ENCODE measurements at regions not wholly inside any gene's neighbourhood (a gene's known extent, or its start where the extent isn't known, plus 50 kb on each side); places are given as distances from the start of the nearest gene placed in this dataset.
"Not testable (repeated sequence)": the region's sequence is repeated elsewhere in the genome, so short reads cannot be mapped to it uniquely, and the experiment has no call there.

DNA sequence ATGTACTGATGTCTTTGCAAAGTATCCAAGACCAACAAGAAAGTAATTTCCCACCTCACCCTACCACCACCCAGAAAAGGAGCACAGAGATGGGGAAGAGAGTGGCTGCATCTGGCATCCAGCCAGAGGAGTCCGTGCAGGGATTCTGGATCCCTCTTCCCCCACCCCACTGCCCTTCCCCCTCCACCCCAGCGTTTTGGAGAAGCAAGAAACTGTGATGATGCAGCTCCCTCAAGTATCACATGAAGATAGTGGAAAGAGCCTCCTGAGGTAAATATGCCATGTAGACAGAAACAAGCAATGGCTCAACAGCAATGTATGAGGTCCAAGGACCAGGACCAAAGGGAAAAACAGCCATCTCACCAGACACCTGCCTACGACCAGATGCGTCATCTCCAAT lies 153.8 kb downstream of the DEPDC1B start:
- no peak for DNase-seq

DNA sequence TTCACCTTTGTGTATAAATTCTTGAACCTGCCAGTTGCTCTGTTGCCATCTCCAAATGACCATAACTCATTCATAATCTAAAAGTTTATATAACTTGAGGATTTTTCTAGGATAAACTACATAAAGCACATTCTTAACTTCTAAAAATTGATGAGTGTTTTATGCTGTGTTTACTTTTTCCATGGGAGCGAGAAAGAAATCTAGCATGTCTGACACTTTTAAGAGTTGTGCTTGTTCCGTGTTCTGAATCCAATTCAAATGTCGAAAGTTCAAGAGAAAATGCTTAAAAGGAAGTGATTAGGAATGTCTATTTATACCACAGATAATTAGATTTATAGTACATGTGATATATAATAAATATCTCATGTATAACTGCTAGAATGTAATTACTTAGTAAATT lies 154.4 kb downstream of the DEPDC1B start:
- no peak for DNase-seq

DNA sequence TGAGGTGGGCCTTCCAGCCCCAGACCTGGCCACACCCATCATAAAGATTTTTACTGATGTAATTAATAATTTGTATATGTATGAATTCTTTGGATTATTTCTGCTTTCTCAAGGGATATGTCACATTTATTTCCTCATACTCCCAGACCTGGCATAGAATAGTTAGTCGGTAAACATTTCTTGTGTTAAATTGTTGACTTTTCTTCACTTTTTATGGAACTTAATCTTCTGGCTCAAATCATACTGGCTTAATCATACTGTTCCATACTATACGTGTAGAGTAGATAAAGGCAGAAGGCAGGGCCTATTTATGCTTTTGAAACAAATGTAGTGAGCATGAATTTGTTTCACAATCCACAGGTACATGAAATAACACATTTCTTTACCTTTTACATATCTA lies 155.8 kb downstream of the DEPDC1B start:
- no peak for DNase-seq

DNA sequence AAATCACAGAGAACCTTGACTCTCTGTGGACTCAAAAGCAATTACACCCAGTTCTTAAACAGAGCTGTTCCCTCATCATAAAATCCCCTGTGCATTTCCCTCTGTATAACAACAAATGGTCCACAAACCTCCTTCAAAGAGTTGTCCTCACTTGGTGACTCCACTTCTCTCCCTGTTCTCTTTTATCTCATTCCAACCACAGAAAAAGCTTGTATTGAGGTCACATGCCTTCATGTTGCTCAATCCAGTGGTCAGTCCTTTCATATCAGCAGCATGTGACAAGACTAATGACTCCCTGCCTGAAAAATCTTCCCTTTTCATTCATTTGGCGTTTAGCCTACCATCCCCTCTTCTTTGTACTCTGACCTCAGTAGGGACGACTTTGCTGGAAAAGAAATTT lies 158.0 kb downstream of the DEPDC1B start:
- no peak for DNase-seq

DNA sequence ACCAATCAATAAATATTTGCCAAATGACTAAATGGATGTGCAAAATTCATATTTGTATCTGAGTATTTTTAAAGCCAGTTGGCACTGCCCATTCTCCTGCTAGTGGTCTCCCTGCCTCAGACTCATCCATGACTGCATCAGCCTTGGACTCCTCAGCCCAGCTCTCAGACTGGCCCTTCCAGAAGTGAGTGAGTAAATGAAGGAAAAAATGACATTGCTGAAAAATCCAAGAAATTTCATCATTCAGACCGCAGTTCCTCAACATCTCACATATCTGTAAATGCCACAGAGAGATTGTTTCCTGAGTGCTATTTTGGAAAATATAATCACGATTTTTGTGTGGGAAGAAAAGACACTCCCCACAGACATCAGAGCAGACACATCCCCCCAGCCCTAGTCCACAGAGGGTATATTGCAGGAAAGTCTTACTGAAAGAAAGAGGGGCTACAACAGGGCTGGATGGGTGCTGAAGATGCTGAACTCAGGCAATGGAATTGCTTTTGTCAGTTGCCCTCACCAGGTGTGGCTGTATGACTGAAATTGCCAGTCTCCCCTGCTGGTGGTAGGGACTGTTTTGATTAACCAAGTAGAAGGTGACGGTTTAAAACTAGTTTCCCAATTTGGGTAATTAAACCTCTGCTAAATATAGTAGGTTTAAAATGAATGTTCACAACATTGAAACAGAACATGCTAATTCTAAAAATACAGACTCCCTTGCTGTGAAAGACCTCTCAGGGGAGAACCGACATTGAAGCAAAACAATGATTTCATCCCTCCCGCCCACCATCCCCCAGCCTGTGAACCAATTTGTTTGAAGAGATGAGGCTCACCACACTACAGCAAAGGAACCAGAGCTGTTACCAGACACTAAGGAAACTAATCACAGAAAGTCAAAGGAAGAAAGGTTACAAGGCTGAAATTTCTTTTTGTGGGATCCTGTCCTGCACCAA lies 158.8 kb downstream of the DEPDC1B start:
- DNase-seq, result no peak

DNA sequence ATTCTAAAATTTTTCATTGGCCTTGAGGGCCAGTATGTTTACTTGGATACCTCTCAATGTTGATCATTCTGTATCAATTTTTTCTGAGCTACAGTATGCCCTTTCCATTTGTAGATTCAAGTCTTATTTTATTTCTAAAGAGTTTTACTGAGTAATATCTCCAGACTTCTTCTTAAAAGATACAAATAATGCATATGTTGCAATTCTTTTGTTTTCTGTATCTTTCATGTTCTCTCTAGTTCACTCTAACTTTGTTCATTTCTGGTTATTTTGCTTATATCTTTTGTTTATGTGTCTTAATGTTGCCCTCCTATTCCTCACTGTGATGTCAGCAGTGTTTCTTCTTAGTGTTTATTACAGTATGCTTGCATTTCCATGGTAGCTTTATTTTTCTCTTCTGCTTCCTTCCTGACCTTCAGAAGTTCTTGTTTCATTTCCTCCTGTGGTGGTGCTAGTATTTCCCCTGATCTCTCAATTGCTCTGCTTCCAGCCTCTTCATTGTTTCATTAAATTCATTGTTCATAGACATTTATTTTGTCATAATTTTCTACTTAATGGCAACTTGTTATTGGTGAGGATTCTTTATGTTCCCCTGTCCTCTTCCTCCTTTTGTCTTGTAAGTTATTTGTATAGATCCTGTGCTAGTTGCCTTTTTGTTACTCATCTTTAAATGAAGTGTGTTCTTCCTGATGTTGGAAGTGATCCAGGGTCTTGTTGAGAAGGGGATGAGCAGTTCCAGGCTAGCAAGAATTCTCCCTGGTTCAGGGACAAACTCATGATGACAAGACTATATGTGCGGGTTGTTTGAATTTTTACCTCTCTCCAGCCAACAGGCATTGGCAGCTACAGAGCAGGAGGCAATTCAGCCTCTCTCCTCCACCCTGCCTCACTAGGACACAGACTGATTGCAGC lies 160.8 kb downstream of the DEPDC1B start:
- no peak for DNase-seq

DNA sequence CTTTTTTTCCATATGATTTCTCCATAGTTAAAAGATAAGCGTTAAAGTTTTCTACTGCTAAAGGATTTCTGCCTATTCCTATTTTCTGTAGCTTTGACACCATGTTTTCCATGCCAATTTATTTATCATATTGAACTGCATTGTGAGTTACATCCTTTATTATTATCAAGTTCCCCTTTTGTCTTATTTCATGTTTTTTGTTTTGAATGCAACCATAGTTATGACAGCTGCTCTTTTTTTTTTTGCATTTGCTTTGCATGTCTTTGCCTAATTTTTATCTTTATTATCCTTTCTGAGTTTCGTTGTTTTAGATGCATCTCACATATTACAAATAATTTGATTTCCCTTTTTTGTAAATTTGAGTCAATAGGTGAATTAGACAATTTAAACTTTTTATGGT lies 161.5 kb downstream of the DEPDC1B start:
- DNase-seq, result no peak

DNA sequence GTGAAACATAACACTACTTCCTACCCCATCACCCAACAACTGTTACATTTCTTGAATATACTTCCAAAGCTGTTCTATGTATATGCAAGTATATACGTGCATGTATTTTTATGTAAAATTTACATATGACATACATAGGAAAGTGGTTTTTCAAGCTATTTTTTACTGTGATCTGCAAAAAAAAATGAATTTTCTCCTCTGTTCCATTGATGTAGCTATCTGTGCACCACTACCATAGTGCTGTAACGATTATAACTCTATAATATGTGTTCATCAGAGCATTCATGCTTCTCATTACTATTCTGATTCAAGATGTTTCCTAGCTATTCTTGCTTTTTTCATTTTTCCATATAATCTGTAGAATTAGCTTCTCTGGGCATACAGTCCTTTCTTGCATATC lies 164.0 kb downstream of the DEPDC1B start:
- no peak for DNase-seq

DNA sequence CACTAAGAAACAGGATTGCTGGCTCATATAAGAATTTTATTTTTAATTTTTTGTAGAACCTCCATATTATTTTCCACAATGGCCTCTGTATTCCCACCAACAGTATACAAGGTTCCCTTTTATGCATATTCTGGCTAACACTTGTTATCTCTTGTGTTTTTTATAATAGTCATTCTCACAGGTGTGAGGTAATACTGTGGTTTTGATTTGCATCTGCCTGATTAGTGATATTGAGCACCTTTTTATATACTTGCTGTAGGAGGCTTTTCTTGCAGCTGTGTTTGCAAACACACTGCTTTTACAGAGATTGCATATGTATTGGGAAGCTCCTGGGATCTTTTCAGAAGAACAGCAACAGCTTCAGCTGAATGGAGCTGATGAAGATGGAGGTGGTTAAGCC lies 164.8 kb downstream of the DEPDC1B start:
- no peak for DNase-seq

DNA sequence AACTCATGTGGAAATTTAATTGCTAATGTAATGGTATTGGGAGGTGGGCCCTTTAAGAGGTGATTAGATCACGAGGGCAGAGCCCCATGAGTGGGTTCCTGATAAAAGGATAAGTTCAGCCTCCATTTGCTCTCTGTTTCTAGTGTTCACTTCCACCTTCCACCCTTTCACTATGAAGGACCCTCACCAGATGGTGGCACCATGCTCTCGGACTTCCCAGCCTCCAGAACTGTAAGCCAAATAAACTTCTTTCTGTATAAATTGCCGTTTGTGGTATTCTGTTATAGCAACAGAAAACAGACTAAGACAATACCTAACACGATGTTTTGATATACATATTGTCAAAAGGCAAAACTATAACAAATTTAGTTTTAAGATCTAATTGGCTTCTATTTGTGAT lies 166.2 kb downstream of the DEPDC1B start:
- DNase-seq, result no peak

DNA sequence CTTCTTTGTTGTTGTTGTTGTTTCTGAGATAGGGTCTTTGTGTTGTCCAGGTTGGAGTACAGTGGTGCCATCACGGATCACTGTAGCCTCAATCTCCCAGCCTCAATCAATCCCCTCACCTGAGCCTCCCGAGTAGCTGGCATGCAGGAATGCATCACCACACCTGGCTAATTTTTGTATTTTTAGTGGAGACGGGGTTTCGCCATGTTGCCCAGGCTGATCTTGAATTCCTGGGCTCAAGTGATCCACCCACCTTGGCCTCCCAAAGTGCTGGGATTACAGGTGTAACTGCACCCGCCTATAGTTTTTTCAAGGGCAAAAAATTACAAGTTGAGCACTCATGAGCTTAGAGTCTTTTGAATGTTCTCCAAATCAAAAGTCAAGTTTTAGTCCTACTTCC lies 167.2 kb downstream of the DEPDC1B start:
- not testable (repeated sequence) for DNase-seq

DNA sequence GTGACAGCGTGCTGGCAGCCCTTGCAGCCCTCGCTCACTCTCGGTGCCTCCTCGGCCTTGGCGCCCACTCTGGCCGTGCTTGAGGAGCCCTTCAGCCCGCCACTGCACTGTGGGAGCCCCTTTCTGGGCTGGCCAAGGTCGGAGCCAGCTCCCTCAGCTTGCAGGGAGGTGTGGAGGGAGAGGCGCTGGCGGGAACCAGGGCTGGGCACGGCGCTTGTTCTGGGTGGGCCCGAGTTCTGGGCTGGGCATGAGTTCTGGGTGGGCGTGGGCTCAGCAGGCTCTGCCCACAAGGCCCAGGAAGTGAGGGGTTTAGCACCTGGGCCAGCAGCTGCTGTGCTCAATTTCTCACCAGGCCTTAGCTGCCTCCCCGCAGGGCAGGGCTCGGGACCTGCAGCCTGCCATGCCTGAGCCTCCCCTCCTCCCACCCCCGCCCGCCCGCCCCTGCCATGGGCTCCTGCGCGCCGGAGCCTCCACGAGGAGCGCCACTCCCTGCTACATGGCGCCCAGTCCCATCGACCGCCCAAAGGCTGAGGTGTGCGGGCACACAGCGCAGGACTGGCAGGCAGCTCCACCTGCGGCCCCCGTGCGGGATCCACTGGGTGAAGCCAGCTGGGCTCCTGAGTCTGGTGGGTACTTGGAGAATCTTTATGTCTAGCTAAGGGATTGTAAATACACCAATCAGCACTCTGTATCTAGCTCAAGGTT lies 169.7 kb downstream of the DEPDC1B start:
- not testable (repeated sequence) for DNase-seq

DNA sequence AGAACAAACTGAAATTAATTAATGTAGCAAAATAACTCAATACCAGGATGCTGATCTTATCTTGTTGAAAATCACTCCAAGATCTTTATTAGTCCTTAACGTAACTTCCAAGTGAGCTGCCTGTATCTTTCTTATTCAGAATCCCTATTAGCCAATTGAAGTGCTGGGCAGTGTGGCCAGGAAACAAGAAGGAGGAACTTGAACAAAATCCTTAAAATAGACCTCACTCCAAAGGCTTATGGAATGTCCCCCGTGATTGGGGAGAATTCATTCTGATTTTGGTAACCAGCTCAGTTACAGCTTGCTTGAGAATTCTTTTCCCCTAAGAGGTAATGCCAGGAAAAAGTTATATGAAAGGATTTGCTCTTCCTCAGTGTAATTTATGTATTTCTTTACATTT lies 171.0 kb downstream of the DEPDC1B start:
- no peak for DNase-seq

DNA sequence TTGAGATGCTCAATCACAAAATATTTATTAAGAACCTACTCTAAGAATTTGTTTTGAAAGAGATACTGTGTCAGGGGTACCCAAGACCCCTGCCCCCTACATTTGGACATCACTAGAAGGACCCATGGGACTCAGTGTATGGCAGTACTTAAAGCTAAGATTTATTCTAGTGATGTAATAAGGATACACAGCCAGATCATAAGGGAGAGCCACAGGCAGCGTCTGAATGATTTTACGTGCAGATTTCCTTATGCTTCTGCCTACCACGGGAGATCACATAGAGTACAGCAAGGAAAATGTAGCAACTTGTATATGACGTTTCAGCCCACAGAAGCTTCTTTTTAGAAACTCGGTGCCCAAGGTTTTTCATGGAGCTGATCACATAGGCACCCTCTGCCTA lies 172.9 kb downstream of the DEPDC1B start:
- no peak for DNase-seq

DNA sequence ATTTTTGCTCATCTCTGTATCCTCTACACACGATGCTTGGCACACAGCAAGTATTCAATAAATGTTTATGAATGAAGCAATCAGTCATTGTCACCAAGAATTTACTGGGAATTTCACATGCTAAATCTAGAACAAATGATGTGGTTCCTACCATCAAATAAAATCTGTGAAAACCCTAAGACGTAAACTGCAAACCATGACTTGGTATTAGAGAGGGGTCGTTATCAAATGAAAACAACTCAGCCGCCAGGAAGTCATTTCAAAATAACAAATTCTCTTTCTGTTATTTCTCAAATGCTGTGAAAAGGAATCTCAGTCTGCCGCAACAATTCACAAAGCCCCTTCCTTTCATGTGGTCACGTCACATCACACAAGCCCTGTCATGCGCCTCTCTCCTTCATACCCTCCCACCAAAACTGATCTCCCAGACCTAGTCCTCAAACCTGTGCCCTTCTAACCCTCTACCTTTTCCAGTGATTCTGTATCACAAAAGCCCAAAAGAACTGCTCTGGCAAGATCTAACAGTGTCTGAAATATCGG lies 173.6 kb downstream of the DEPDC1B start:
- no peak for DNase-seq

DNA sequence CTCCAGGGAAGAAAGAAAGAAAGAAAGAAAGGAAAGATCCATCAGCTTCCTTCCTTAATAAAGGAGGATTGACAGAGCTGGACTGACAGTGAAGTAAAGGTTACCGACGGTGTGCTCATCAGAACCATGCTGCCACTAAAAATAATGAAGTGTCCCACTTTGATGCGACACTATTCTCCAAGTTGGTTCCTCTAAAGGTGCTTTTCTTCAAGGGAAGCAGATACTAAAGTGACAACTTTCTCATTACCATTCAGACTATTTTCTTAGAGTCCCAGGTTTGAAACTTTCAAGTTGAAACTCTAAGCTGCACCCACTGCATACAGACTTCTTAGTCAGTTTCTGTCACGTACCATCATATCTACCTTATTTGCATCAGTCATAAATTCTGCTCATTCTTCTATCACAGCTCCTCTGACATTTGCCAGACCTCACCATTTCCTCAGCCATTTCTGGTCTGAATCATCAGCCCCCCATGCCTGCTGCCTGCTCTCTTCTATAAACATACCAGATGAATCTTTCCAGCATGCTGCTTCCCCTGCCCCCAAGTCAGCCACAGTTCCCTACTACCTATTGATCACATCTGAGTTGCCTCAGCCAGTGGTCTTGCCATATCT lies 177.6 kb downstream of the DEPDC1B start:
- DNase-seq, result no peak

DNA sequence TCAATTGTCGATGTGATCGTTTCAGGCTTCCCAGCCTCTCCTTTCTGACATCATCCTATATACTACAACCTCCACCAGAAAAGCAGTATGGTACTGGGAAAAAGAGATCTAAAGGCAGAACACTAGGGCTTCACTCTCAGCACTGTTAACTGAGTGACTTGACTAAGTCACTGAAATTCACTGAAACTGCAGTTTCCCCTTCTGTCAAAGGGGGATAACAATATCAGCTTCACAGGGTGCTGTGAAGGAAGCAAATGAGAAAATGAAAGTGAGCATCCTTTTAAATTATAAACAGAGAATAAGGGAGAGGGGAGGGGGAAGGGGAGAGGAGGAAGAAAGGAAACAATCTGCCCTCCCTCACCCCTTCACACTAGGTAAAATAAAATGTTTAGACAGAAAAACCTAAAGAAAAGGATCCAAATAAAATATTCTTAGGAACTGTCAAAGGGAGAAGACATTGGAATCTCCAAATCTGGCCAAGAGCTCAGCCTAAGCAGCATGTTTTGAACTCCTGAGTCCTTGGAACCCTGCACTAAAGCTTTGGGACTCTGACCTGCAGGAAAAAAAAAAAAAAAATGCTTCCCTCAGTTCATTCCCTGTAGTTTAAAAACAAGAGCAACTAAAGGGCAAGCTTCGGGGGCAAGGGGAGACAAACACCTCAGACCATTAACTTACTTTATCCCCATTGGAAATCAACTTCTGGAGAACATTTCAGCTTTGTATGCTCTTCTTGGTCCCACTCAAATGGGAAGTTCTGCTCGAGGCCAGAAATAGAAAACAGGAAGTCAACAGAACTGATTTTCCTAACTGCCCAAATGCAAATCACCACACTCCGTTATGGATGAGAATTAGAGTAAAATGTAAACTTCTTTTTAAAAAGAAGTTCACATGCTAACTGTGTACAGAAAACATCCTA lies 178.3 kb downstream of the DEPDC1B start:
- no peak for DNase-seq

DNA sequence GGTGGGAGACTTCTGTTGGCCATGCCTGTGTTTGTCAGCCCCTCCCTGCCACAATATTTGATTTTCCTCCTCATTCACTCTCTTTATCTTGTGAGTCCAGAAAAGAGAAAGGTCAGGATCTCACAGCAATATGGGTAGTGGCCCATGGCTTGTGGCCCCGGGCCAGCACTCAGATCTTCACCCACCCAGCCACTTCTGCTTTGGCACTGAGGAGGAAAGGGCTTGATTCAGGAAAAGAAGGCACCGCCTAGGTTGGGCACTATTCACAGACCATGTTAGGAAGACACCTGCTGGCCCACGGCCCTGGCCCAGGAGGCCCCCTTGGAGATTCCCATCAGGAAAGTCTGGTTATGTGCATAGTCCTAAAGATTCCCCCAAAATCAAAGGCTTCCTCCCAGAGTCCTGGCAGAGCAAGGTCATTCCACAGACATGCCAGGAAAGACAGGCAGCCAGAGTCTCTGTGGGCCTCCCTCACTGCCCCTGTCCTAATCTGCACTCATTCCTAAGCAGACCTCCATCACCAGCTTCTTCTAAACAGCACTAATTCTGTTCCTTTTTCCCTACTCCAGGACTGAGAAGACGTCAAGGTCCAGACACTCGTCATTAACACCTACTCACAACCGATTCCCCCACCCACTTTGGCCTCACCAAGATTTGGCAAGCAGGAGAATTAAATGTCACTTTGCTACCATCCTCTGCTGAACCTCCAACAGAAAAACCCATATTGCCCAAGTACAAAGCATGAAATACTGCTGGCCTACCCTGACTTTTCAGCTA lies 179.3 kb downstream of the DEPDC1B start:
- DNase-seq, result no peak

DNA sequence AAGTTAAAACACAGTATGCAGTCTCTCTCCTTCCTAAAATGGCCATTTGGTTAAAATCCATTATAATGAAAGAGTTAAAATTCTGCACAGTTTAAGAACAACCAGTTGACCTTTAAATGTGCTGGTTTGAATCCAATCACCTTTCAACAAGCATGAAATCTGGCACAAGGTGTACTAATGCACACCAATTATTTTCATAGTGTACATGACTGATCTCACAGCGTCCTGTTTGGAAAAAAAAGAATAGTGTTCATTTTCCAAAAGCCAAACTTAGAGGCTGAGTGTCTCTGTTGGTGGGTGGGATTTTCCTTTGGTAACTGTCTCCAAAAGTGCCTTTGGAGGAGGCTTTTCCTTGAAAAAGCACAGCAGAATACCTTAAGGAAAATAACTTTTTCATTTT lies 180.6 kb downstream of the DEPDC1B start:
- DNase-seq, result no peak

DNA sequence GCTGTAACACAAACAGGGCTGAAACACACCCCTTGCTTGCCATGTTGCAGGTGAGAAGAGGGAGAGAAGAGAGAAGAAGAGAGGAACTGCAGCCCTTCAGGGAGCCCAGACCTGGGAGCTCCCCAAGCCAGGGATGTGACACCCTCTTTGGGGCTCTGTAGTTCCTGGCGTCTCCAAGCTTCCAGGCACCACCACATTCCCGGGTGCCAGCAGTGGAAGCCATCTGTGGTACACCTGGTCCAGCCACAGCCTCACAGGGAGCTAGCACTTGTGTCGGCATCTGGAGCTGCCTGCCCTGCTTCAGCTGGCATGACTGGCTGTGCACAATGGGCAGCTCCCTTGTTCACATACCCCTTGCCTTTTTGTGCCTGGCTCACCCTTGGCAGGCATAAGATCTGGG lies 182.1 kb downstream of the DEPDC1B start:
- no peak for DNase-seq
